ENCODE measurements at regions not wholly inside any gene's neighbourhood (a gene's known extent, or its start where the extent isn't known, plus 50 kb on each side); places are given as distances from the start of the nearest gene placed in this dataset.

DNA sequence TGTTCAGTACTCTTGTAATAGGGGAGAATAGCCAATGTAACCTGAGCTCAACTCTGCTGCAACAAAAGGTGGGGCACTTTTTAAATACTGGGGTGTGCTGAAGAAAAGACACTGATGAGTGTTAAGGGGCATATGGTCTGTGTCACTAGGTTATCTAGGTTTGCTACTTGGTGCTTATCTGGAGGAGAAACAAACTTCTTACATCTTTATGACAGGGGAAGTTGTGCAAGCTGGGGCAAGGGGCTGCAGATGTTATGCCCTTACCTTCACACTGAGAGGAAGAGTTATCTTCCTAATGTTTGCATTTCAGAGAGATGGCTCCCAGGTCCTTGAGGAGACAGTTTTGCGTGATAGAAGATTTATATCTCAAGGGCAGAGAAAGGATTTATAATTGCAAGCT lies 90.9 kb upstream of the PKP2 start:
- no peaks in the 10 kb centered on the region for H3K9me3 ChIP-seq
- TF ChIP-seq CTCF (IDR thresholded peaks at IDR 0.05) = no peak
- WGBS, 2 donors = 33 to 65% methylated on average over 1 of the region's 1 CpG
- H3K27ac ChIP-seq = no peak overlapping the region
- H3K4me1 ChIP-seq = no peaks in the 10 kb centered on the region
- FAIRE-seq (no peak), ATAC-seq (no peak), DNase-seq (no peak)
- intact Hi-C loops (cut with DNase I) = no loop called here
- H3K27me3 ChIP-seq = no peaks in the 10 kb centered on the region
- no peak overlapping the region for H3K4me3 ChIP-seq
- H3K36me3 ChIP-seq = no peaks in the 10 kb centered on the region

GRCh38 chr12:32983968-32984367 lies 87.4 kb upstream of the PKP2 start:
- Histone ChIP-seq H3K27me3 (no peaks in the 10 kb centered on the region), H3K4me3 (no peak overlapping the region), H3K4me1 (no peaks in the 10 kb centered on the region), H3K36me3 (no peaks in the 10 kb centered on the region), H3K9me3 (no peaks in the 10 kb centered on the region), H3K27ac (no peak overlapping the region)
- DNase-seq = no peak
- intact Hi-C loops (cut with DNase I) = no loop called here
- 47 to 55% methylated on average over 4 of the region's 4 CpGs for WGBS, 2 donors
- TF ChIP-seq CTCF (IDR thresholded peaks at IDR 0.05) = no peak
- FAIRE-seq = no peak
- no peak for ATAC-seq

GRCh38 chr12:32983332-32983731 lies 86.8 kb upstream of the PKP2 start:
- Histone ChIP-seq H3K4me3 (no peak overlapping the region), H3K9me3 (no peaks in the 10 kb centered on the region), H3K27me3 (no peaks in the 10 kb centered on the region), H3K36me3 (no peaks in the 10 kb centered on the region), H3K4me1 (no peaks in the 10 kb centered on the region), H3K27ac (no peak overlapping the region)
- intact Hi-C loops (cut with DNase I) = no loop called here
- 9 to 13% methylated on average over 10 of the region's 10 CpGs for WGBS, 2 donors
- TF ChIP-seq CTCF (IDR thresholded peaks at IDR 0.05) = no peak
- FAIRE-seq = no peak
- DNase-seq = no peak
- ATAC-seq = no peak

DNA sequence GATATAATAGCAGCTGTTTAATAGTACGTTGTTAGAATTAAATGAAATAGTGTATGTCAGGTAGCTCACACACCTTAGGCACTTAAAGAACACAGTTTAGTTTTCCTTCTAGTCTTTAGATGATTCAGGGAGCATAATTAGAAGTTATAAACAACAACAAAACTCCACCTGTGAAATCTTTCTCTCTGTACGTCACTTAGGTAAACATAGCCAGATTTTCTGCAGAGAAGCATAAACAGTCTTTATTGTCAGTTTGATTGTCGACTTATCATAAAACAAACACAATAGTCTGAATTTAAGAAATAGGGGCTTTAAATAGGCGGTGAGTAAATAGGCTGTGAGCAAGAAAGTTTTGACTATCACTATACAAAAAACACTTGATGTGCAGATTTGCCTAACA lies 84.6 kb upstream of the PKP2 start:
- FAIRE-seq (no peak), DNase-seq (no peak), ATAC-seq (no peak)
- no peak overlapping the region for H3K4me3 ChIP-seq
- no peaks in the 10 kb centered on the region for H3K36me3 ChIP-seq
- H3K9me3 ChIP-seq = no peaks in the 10 kb centered on the region
- WGBS, 2 donors = 25 to 27% methylated on average over 4 of the region's 4 CpGs
- intact Hi-C loops (cut with DNase I) = no loop called here
- no peak overlapping the region for H3K27ac ChIP-seq
- H3K27me3 ChIP-seq = no peaks in the 10 kb centered on the region
- no peaks in the 10 kb centered on the region for H3K4me1 ChIP-seq
- TF ChIP-seq CTCF (IDR thresholded peaks at IDR 0.05) = no peak

DNA sequence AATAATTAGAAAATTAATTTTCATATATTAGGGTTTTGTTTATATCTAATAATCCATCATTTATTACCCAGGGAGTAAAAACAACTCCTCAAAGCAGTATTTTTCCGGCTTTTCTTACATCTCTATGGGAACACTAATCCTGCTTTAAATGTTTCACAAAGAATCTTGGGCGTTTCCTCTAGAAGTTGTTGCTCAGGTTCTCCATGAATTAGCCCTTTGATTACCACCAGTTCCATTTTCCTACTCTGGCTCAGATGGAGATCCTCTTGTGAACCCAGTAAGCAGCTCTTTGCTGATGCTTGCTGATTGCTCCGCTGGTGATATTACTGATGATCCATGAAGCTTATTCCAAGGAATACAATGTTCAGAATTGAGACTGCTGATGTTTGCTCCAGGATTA lies 78.5 kb upstream of the PKP2 start:
- Histone ChIP-seq H3K4me3 (no peak overlapping the region), H3K36me3 (no peaks in the 10 kb centered on the region), H3K9me3 (no peaks in the 10 kb centered on the region), H3K27me3 (no peaks in the 10 kb centered on the region), H3K27ac (no peak overlapping the region), H3K4me1 (no peaks in the 10 kb centered on the region)
- no peak for DNase-seq
- intact Hi-C loops (cut with DNase I) = no loop called here
- 63 to 71% methylated on average over 3 of the region's 3 CpGs for WGBS, 2 donors
- no peak for TF ChIP-seq CTCF (IDR thresholded peaks at IDR 0.05)
- no peak for ATAC-seq
- FAIRE-seq = no peak

Measured in pancreas (tissue), 10 donors.